ENCODE measurements at regions not wholly inside any gene's neighbourhood (a gene's known extent, or its start where the extent isn't known, plus 50 kb on each side); places are given as distances from the start of the nearest gene placed in this dataset.

- TF ChIP-seq, protein P1, sequence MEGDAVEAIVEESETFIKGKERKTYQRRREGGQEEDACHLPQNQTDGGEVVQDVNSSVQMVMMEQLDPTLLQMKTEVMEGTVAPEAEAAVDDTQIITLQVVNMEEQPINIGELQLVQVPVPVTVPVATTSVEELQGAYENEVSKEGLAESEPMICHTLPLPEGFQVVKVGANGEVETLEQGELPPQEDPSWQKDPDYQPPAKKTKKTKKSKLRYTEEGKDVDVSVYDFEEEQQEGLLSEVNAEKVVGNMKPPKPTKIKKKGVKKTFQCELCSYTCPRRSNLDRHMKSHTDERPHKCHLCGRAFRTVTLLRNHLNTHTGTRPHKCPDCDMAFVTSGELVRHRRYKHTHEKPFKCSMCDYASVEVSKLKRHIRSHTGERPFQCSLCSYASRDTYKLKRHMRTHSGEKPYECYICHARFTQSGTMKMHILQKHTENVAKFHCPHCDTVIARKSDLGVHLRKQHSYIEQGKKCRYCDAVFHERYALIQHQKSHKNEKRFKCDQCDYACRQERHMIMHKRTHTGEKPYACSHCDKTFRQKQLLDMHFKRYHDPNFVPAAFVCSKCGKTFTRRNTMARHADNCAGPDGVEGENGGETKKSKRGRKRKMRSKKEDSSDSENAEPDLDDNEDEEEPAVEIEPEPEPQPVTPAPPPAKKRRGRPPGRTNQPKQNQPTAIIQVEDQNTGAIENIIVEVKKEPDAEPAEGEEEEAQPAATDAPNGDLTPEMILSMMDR (IDR thresholded peaks at IDR 0.05; ENCODE audit: low read depth, low read length), result no peak
- no peak for TF ChIP-seq EZH2phosphoT487 (IDR thresholded peaks at IDR 0.05; ENCODE audit: low read depth)
These were observed 81.4 kb upstream of the ERCC4 start for GRCh38 chr16:13838401-13839190.

Measured in OCI-LY3 (cell line).